ENCODE measurements at regions not wholly inside any gene's neighbourhood (a gene's known extent, or its start where the extent isn't known, plus 50 kb on each side); places are given as distances from the start of the nearest gene placed in this dataset.

DNA sequence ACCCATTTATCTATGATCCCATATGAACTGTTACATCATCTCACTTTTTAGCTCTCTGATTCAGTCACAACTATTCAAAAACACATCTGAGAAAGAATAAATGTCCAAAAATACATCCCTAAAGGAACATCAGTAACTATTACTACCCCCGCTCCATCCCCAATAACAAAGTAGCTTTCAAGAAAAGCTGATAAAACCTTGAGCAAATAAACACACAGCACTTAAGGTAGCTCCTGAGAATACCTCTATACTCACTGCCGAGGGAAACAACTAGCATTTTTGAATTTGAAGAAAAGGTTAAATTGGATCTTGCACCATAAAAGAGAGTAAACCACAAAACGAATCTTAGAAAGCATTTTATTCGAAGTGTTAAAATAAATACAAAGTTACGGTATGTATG is 63.4 kb downstream of the PMAIP1 start:
- no peak for DNase-seq (ENCODE audit: low read depth)

DNA sequence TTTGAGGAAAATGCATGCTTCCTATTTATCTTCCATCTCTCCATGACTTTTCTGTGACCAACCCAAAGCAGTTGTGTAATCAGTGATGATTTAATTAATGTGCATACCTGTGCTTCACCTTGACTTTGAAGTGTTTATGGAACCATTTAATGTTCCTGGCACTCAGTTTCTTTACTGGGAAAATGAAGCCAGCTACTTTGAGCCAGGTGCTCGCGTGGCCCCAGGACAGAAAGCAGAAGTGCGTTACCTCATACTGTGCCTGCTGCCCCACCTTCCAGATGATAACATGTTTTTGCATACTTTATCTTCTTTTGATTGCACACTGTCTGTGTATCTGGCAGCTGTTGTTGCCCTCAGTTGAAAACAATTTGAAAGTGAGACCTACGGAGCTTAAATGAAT is 61.3 kb downstream of the PMAIP1 start:
- no peak for DNase-seq (ENCODE audit: low read depth)

DNA sequence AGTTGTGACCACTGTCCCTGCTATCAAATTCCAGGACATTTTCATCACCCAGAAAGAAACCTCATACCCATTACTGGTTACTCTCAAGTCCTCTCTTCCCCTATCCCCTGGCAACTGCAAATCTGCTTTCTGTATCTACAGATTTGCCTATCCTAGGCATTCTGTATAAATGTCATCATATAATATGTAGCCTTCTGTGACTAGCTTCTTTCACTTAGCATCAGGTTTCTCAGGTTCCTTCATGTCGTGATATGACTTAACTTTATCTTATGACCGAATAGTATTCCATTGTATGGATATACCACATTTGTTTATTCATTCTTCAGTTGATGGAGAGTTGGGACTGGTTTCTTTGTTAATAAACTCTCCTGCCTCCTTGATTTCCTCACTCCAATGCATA is 60.5 kb downstream of the PMAIP1 start:
- no peak for DNase-seq (ENCODE audit: low read depth)

DNA sequence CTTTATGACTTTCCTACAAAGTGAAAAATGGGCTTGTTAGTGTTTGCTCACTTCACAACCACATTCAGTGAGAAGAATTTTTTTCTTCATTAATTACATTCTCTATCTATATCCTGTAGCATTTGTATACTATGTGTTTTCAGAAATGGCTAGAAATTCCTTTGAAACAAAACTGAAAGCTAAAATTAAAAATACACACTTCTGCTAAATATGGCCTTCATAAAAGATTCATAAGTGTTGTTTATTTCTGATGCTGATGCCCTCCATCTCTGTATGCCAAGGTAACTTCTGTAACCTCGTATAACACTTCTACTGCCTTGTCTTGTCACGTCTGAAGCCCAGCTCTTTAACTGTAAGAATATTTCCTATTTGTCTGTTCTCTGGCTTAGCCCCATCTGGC is 59.8 kb downstream of the PMAIP1 start:
- DNase-seq (ENCODE audit: low read depth), result no peak

DNA sequence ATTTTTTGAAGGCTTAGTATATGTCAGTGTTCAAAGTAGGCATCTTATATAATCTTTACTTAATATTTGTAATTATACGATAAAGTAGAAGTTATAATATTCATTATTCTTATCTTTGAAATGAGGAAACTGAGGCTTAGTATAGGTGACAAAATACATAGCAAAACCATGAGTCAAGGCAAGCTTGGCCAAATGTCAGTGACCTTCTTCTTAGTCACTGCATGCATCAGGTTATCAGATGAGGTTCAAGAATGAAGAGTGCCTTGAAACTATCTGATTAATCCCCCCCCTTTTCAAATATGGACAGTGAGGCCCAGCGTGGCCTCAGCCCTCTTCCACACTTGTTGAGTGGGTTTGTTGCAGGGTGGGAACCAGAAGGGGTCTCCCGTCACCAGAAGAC is 59.3 kb downstream of the PMAIP1 start:
- no peak for DNase-seq (ENCODE audit: low read depth)

DNA sequence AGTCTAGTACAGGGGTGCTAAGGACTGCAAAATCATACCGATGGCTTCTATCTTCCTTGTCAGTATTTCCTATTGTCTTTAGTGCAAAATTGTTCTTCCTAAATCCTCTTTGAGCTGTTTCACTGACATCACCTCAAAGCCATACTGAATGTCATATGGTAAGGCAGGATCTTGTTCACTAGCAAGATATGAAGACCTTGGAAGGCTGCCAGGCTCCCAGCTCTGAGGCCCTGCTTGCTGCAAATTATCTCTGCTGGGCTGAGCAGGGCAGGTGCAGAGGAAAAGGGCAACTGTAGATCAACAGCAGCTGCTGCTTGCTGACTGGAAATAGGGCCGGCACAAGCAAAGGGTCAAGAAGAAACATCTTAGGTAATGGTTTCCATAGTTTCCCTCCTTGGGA is 58.2 kb downstream of the PMAIP1 start:
- DNase-seq (ENCODE audit: low read depth), result peak; percentile 14

DNA sequence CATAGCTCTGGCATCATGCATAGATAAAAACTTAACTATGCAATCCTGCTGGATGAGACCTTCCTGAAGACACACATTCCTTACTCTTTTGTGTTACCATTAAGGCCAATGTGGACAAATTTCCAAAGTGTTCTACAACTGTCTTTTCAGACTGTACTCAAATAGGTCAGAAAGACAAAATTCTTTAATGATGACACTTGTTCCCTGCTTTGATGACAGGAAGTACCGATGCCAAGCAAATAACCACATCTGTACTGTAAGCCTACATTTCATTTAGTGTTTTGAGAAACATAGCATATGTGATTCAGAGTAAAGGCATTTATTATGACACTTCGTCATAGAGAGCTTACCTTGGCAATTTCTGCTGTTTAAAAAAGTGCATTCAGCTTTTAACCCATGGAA is 55.0 kb downstream of the PMAIP1 start:
- DNase-seq (ENCODE audit: low read depth), result no peak

DNA sequence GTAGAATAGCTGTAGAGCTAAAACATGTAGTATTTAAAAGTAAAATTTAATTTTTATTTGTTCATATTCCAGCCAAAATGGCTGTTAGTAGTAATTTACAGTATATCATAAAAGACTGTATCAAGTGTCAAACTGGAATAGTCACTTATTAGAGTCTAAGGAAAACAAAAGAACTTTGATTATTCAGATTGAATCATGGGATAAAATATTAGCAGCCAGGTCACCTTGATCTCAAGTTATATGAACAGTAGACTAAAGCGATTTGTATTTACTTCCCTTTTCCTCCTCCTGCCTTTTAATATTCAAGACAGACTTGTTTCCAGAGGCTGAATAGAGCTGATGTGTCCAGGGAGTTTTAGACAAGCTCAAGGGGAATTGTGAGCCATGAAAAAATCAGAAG is 54.4 kb downstream of the PMAIP1 start:
- DNase-seq (ENCODE audit: low read depth), result no peak
